Esophagus muscularis mucosa (tissue), 4 donors: ENCODE measurements at regions not wholly inside any gene's neighbourhood (a gene's known extent, or its start where the extent isn't known, plus 50 kb on each side); places are given as distances from the start of the nearest gene placed in this dataset.

Source experiments
- EP300 ChIP-seq: sonication (generic); formaldehyde crosslinking; IDR thresholded peaks from one replicate; pipeline ENCODE4 v1.6.1; 2017; ENCODE audit warnings: antibody characterized with exemption
- POLR2A ChIP-seq: fragments of 450-650 bp; IDR thresholded peaks from one replicate; pipeline ENCODE4 v1.6.1; 2017; ENCODE audit warnings: antibody characterized with exemption, moderate library complexity, mild to moderate bottlenecking, low read depth
- POLR2AphosphoS5 ChIP-seq, 2 donors: sonication (generic); formaldehyde crosslinking; IDR thresholded peaks; one replicate each; pipeline ENCODE4 v1.6.1; 2017; ENCODE audit warnings: antibody characterized with exemption in 2 of 2
- TF ChIP-seq, protein P1 (sequence below), 3 experiments: fragments of 200-600 bp in 2 of 3; fragments of 450-650 bp in 1 of 3; sonication (generic) in 2 of 3; IDR thresholded peaks; one replicate each; pipeline ENCODE4 v1.5.1; 2017 to 2019; ENCODE audit warnings: antibody characterized with exemption in 3 of 3, mild to moderate bottlenecking in 2 of 3, moderate library complexity in 1 of 3

DNA sequence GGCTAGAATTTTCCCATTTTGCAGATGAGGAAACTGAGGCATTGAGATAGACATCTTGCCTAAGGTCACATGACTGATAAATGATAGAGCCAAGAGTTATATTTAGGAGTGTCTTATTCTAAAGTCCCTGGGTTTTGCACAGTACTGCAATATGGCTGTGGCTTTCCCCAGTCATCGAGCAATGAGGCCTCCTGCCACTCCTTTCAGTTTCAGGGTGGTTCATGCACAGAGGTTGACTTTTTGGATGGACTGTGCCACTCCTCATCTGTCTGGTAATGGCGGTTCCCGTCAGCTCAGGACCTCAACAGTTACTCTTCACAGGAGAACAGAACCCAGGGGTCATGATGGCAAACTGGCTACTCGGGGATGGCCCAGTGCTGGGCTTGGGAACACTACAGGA, 131.1 kb downstream of the ACKR3 start:
- TF ChIP-seq POLR2AphosphoS5 (IDR thresholded peaks at IDR 0.05) (no peak), POLR2A (no peak), EP300 (no peak)
- TF ChIP-seq, protein P1, sequence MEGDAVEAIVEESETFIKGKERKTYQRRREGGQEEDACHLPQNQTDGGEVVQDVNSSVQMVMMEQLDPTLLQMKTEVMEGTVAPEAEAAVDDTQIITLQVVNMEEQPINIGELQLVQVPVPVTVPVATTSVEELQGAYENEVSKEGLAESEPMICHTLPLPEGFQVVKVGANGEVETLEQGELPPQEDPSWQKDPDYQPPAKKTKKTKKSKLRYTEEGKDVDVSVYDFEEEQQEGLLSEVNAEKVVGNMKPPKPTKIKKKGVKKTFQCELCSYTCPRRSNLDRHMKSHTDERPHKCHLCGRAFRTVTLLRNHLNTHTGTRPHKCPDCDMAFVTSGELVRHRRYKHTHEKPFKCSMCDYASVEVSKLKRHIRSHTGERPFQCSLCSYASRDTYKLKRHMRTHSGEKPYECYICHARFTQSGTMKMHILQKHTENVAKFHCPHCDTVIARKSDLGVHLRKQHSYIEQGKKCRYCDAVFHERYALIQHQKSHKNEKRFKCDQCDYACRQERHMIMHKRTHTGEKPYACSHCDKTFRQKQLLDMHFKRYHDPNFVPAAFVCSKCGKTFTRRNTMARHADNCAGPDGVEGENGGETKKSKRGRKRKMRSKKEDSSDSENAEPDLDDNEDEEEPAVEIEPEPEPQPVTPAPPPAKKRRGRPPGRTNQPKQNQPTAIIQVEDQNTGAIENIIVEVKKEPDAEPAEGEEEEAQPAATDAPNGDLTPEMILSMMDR (IDR thresholded peaks at IDR 0.05), result no peak
